Ammon's horn (tissue), 1 donor: ENCODE measurements at regions not wholly inside any gene's neighbourhood (a gene's known extent, or its start where the extent isn't known, plus 50 kb on each side); places are given as distances from the start of the nearest gene placed in this dataset.

ENCODE experiments used
- DNase-seq: peaks from one replicate; pipeline ENCODE4 v3.0.0-alpha.2; 2016; ENCODE audit warnings: low spot score

DNA sequence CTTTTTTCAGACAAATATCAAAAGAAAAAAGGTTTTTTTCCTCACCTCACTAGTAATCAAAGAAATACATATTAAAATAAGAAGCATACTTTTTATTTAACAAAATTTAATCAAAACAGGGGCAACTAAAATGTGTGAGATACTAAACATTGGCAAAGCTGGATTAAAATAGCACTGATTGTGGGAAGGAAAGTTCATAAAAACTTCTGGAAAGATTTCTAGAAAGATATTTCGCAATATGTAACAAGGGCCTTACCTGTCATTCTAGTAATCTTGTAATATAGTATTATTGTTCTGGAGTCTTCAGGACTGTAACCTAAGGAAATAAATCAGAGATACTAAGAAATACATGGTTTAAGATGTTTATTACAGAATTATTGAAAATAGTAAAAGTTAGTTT, 482.5 kb downstream of the SUCLA2 start:
- no peak for DNase-seq

DNA sequence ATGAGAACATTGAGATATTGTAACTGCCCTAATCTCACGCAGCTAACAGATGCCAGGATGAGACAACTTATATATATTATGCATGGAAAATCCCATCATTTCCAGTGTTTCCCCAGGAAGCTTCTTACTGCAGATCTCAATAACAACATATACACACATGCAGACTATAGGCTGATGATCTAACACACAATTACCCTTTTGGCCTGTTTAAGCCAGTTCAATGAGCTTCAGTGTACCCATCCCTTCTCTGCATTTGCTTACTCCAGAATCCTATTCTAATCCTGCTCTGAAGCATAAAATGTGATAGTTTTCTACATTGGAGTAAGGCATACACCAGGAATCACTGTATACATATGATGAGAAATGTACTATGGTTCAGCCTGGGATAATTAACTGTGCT, 489.4 kb downstream of the SUCLA2 start:
- DNase-seq: no peak

DNA sequence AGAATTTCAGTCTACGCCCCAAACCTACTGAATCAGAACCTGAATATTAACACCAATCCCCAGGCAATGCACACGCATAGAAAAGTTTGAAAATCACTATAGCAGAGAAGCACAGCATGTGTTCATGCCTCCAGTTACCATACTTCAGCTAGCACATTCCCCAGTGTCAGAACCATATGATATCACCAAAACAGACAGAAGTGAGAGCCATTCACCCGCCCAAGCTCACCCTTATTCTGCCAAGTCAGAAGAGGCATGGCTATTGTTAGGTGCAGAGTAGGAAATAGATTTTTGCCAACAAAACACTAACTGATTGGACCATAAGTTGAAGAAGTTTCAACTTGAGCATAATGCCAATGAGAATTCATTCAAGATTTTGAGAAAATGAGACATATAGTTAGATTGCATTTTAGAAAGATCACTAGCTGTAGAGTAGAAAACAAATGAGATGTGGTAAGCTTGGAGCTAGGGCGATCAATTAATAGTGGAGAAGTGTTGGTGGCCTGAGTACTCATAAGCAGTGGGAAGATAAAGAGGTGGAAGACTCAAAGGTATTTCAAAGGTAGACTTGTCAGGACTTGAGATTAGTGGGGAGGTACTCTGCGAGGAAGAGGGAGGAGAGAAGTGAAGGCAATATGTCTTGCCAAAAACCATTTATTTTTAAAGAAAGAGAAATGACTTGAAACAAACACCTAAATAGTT, 492.4 kb downstream of the SUCLA2 start:
- no peak for DNase-seq

DNA sequence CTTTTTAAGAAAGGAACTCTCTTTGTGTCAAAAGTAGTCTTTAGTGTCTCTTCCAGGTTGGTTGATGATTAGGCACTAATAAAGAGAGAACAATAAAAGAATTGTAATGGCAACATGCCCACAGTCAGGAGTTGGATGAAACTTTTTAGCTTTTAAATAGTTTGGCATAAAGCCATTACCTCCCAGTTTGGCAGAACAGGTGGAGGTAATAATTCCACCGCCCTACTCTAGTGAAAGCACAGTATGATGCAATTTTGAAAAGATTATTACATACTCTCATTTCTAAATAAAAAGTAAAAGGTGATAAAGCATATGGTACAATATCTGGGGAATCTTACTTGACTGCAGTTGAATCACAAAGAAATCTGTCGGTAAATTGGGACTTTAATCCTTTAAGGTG, 497.6 kb downstream of the SUCLA2 start:
- no peak for DNase-seq

DNA sequence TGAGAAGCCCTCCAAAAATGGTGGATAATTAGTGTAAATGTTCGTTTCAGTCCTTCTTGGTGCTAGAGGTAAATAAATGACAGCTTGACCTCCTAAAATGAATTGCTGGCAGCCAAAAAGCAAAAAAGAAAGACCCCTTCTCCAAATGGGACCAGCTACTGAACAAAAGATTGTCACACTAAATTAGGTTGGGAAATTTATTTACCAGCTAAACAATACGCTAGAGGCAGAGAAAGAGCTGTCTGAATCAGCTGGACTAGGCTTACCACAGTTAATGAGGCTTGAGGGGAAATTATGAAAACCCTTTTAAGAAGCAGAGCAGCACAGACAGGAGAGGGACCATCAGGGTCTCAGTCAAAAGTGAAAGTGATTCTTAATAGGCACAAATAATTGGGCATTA, 498.9 kb downstream of the SUCLA2 start:
- DNase-seq: no peak

DNA sequence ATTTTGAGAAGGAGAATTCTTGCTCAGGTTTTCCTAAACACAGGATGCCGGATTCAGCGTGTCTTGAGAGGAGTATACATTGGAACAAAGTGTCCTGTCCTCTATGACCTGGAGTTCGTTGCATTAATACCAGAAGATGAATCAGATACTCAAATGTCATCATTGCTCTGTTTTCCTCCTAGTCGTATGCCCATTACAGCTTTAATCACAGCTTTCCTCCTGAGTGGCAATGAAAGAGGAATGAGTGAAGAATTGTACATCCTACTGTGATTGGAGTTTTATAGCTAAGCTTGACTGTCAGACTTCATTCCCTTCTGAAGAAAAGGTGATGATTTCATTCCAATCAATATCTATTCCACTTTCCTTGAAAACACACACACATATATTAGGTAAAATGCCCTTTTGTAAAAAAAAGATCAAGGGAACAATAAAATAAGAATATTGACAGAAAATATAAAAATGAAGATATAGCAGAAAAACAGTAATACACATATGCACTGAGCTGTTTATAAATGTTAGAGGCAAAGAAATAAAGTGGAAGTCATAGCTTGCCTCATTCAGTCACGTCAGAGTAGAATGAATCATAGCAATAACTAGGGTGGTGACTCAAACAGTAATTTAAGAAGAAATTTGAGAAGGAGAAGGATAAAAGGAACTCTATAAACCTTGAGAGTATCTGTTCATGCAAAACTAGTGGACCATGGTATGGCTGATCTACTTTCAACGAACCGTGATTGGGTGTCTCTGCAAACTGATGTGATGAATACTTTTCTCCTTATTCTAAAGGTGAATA, 501.5 kb downstream of the SUCLA2 start:
- DNase-seq: no peak

DNA sequence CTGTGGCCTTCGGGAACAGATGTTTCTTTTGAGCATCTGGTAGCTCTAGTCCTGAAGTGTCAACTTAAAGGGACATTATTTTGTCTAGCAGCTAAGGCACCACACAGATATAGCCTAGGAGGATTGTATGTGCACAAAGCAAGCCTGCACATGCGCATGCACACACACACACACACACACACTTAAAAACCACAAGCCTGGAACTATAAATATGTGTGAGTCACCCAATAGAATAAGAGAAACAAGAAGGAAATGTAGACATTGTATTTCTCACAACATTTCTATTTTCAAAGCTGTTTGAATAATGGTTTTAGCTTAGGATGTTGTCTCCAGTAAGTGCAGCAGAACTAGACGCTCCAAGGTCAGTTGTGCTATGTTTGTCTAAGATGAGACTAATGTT, 516.5 kb downstream of the SUCLA2 start:
- DNase-seq: no peak

DNA sequence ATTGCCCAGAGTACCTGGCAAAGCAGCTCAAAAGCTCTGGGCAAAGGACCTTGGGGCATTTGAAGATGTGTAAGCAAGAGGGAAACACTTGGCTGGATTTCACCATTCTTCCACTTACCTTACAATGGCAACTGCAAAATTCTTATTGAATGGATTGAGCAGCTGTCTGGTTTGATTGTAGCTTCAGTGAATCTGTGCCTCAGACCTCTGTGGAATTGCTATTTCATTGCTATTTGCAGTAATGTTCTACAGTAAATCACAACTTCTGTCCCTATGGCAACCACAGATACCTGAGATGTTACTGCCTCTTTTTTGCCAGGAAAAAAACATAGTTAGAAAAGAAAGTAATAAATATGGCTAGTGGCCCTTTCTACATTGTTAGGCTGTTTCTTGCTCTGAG, 519.5 kb downstream of the SUCLA2 start:
- no peak for DNase-seq

DNA sequence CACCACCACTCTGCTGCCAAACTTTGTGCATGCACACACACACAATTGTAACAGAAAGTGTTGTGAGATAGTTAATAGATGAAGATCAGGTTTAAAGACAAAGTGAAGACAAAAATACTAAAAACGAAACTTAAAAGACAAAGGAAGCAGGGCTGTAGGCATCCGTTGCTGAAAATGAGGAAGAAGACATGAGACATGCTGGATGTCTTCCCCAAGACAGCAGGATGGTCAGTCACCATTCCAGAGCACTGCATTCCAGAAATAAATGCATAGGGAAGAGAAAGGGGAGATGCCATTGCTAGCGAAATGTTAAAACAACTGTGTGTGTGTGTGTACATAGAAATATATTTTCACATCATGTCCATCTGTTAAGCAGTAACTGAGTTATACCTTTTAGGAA, 520.1 kb downstream of the SUCLA2 start:
- DNase-seq: peak; percentile 33

DNA sequence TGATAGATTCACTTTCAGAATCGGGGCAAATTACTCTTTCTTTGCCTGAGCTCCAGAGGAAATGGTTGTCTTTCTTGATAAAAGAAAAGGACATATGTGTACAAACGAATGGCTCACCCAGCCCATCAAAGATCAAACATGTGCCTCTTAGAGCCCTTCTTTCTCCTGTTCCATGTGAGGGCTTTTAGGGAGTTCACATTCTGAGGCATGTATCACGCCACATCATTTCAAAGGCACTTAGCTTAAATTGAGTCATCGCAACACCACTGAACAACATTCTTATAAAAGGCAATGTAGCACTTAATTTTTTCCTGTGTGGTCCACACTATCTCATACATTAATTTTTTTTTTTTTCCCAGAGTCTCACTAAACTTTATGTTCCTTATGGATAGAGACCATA, 521.0 kb downstream of the SUCLA2 start:
- no peak for DNase-seq

DNA sequence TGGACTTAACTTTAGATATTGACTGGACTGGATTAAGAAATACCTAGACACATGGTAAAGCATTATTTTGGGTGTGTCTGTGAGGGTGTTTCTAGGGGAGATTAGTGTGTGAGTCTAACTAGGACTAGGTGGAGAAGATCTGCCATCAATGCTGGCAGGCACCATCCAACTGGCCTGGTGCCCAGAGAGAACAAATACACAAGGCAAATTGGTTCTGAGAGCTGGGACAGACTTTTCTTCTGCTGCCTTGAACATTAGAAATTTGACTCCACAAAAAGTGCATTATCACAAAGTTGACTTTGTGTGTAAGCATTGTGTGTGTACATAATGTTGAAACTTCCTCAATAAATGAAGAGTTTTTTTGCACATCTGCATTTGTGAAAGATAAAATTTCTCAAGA, 522.1 kb downstream of the SUCLA2 start:
- no peak for DNase-seq

DNA sequence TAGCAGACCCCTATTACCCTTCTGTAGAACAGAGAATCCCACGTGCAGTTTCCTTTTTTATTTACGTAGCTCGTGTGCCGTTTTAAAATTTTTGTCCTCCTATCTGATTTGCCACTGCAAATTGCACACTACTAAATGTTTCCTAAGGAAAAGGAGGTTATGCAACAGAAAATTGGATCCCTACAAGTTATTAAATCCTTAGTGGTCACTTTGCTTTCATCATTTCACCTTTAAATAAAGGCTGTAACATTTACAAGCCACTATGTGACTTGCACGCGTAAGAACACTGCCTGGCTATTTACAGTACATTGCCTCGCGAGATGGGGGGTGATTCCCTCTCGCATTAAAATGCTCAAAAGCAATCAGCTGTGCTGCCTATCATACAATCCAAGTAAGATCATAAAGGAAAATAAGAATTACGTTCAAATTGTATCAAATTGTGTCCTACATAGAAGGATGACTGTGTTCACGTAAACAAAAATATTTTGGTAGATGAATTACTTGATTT, 525.6 kb downstream of the SUCLA2 start:
- no peak for DNase-seq

DNA sequence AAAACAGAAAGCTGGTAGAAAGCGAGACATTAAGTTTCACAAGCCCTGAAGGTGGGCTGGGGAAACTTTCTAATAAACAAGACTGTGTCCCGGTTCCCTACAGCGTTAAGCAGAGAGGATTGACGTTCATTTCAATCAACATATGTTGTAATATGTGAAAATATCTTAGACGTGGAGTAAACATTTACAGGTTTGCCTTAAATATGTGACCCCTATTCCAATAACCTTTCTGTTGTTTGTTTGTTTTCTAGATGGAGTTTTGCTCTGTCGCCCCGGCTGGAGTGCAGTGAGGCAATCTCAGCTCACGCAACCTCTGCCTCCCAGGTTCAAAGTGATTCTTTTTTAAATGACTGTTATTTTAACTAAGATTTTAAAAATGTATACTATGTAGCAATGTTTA, 526.2 kb downstream of the SUCLA2 start:
- no peak for DNase-seq

DNA sequence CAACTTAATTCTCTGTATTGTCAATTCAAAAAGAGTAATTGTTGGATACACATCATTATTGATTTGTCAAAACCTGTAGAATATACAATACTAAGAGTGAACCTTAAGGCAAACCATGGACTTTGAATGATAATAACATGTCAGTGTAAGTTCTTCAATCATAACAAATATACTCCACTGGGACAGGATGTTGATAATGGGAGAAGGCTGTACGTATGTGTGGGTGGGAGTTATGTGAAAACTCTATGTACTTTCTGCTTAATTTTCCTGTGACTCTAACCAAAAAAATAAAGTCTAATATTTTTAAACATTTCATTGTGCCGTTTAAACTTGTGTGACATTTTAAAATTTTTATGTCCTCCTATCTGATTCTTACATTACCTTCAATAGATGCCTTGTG, 526.7 kb downstream of the SUCLA2 start:
- DNase-seq: no peak

DNA sequence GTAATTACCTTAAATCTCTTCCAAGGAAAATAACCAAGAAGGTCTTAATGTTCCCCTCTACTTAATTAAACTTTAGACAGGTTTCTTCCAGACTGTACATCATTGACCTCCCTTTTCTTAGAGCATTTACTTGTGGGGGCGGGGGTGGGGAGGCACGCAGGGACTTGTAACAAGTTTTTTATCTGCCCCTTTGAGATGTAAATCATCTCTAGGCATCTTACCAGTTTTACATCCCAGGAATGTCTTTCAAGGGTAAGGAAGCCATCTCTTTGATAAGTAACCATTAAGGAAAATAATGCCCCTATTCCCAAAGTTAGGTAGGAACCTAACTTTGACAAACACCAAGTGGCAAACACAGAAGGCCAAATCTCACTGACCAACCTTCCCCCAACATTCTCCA, 528.6 kb downstream of the SUCLA2 start:
- DNase-seq: no peak

DNA sequence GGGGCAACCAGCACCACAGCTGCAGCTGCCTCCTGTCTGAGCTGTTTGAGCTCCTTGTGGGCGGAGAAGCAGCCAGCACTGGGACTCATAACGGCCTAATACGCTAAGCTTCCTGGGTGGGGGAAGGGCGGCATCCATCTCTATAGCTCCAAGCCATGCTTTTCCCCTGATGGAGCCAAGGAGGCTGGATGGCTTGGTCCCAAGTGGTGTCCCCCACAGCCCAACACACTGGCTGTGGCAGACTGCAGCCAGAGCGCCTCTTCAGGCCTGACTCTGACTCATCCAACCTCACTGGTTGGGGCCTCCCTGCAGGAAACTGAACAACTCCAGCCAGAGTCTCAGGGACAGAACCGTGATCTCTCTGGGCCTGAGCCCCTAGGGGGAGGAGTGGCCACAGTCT, 537.3 kb downstream of the SUCLA2 start:
- no peak for DNase-seq

DNA sequence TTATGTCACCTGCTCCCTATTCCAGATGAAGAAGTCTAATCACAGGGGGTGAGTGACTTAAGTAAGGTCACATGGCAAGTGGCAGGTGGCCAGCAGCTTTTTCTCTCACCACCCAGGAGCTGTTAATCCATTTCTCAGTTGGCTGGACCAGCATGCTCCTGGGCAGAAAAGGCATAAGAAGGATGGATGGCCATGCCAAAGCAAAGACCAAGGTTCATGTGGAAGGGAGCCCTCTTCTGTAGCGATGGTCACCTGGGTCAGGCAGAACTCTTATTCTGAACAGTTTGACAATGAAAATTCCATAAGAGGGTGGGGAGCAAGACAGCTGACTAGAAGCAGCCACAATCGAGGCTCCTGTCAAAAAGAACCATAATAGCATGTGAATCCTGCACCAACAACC, 538.1 kb downstream of the SUCLA2 start:
- DNase-seq: no peak

DNA sequence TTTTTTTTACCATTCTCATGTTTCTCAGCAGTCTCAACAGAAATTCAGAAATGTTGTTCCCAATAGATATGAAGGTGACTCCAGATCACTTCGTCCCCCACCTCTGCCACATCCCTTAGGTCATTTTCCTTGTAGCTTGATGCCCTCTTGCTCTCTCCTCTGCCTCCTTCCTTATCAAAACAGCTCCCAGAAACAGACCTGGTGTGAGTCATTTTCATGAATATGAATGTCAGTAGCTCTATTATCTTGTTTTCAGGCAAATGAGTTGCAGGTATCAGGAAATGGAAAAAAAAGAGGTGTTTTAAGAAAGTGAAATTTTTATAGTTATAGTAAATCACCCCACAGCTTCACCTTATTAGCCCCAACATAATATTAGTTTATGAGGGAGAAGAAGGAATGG, 539.3 kb downstream of the SUCLA2 start:
- DNase-seq: no peak

DNA sequence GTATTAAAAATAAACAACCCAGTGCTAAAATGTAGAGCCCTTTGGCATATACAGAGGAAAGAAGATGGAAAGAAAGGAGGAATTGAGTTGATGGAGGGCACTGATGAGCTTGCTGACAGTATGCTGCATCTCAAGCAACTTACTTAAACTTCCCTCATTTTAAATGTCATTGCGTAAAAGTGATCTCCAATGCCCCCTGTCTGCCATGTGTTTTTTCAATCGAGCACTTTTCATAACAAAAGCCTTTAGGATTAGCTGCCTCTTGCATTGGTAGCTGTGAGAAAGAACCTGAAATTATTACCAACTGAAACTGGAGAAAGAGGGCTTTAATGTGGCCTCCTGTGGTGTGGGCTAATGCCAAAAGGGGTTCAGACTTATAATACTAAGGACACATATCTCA, 541.6 kb downstream of the SUCLA2 start:
- no peak for DNase-seq

DNA sequence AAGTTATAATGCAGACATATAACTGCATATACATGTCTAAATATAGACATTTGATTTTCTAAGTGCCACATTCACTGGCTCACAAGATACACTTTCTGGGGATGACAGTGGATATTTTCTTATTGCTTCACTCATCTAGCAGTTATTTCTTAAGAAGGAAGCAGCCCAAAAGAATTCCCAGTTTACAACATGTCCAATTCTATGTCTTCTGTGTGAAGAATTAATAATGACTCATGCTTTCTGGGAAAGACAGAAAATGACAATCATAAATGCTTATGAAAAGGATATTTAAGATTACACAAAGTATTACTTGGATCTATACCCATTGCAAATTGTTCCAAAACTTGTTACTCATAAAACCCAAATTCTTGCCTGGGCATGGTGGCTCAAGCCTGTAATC, 543.4 kb downstream of the SUCLA2 start:
- no peak for DNase-seq

DNA sequence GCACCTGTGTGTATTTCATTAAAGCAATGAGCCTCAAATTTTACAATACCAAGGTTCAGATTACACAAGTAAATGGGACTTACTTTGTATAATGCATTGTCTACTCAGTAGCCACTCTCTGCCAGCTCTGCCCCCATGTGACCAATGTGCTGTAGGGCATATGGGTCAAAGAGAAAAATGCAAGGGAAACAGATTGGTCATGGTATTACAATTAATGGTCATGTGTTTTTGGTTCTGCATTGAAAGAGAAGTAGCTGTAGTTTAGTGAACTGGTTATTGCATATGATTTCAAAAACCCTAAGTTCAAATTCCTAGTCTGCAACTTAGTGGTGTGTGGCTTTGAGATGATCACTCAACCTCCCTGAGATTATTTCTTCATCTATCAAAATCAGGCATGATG, 545.4 kb downstream of the SUCLA2 start:
- DNase-seq: no peak

DNA sequence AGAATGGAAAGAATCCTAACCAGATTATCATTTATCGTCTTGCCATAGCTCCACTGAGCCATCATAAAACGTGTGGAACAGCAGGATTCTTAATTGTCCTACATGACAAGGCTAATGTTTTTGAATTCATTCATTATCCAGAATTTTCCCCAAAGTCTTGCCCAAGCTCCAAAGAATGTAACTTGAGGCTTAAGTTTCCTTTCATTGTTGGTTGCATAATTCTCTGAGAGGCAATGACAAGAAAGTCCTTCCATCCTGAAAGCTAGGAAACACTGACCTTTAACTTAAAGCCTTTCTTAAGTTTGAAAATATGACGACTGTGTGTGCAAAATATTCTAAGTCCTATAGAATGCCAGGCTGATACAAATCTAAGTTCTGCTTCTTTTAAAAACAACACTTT, 546.1 kb downstream of the SUCLA2 start:
- DNase-seq: no peak

DNA sequence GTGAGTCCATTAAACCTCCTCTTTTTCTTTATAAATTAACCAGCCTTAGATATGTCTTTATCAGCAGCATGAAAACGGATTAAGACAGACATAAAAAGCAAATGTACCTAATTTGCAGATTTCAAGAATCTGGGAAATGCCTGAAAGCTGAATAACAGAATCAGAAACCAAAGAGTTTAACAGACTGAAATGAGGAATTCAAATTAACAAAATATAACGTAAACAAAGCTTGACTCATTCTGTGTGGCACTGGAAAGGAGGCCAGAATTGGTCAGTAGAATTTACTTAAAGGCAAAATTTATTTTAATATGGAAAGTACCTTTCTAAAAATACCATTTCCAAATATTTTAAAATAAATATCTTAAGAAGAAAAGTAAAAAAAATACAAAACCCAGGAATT, 540.6 kb upstream of the HTR2A start:
- DNase-seq: no peak
